HG03520 (cell line): ENCODE measurements at regions not wholly inside any gene's neighbourhood (a gene's known extent, or its start where the extent isn't known, plus 50 kb on each side); places are given as distances from the start of the nearest gene placed in this dataset.
"Not testable (repeated sequence)": the region's sequence is repeated elsewhere in the genome, so short reads cannot be mapped to it uniquely, and the experiment has no call there.

ENCODE experiments used
- ATAC-seq: cut with Tn5 transposase; IDR thresholded peaks from one replicate; pipeline ENCODE4 v1.9.1; 2021; ENCODE audit warnings: mild to moderate bottlenecking, moderate library complexity; ENCODE audit not compliant: unreplicated experiment

- ATAC-seq, result no peak
Measured at GRCh38 chr2:154507186-154507585, 191.3 kb upstream of the KCNJ3 start.

GRCh38 chr2:154518872-154519271 lies 179.6 kb upstream of the KCNJ3 start:
- ATAC-seq, result no peak

GRCh38 chr2:154520951-154521350 lies 177.5 kb upstream of the KCNJ3 start:
- ATAC-seq, result not testable (repeated sequence)

GRCh38 chr2:154526234-154526633 lies 172.3 kb upstream of the KCNJ3 start:
- ATAC-seq, result no peak

GRCh38 chr2:154527962-154528361 lies 170.5 kb upstream of the KCNJ3 start:
- no peak for ATAC-seq

- no peak for ATAC-seq
Measured at GRCh38 chr2:154532004-154532403, 166.5 kb upstream of the KCNJ3 start.

GRCh38 chr2:154532763-154533162 lies 165.7 kb upstream of the KCNJ3 start:
- ATAC-seq, result no peak

GRCh38 chr2:154533300-154533940 lies 165.1 kb upstream of the KCNJ3 start:
- ATAC-seq, result no peak

GRCh38 chr2:154537024-154537423 lies 161.5 kb upstream of the KCNJ3 start:
- no peak for ATAC-seq

GRCh38 chr2:154537843-154538450 lies 160.5 kb upstream of the KCNJ3 start:
- ATAC-seq, result no peak

- no peak for ATAC-seq
Measured at GRCh38 chr2:154546341-154546740, 152.2 kb upstream of the KCNJ3 start.

GRCh38 chr2:154549869-154550268 lies 148.6 kb upstream of the KCNJ3 start:
- no peak for ATAC-seq

GRCh38 chr2:154551649-154552048 lies 146.8 kb upstream of the KCNJ3 start:
- no peak for ATAC-seq

- no peak for ATAC-seq
Measured at GRCh38 chr2:154554046-154554445, 144.4 kb upstream of the KCNJ3 start.

- no peak for ATAC-seq
Measured at GRCh38 chr2:154555710-154556109, 142.8 kb upstream of the KCNJ3 start.

- ATAC-seq, result no peak
Measured at GRCh38 chr2:154556146-154556545, 142.3 kb upstream of the KCNJ3 start.

- no peak for ATAC-seq
Measured at GRCh38 chr2:154556607-154557006, 141.9 kb upstream of the KCNJ3 start.

- no peak for ATAC-seq
Measured at GRCh38 chr2:154557906-154558305, 140.6 kb upstream of the KCNJ3 start.

GRCh38 chr2:154565433-154565832 lies 133.1 kb upstream of the KCNJ3 start:
- no peak for ATAC-seq

GRCh38 chr2:154568413-154568812 lies 130.1 kb upstream of the KCNJ3 start:
- no peak for ATAC-seq

- no peak for ATAC-seq
Measured at GRCh38 chr2:154570501-154570900, 128.0 kb upstream of the KCNJ3 start.

- ATAC-seq, result not testable (repeated sequence)
Measured at GRCh38 chr2:154576699-154577098, 121.8 kb upstream of the KCNJ3 start.

- ATAC-seq, result no peak
Measured at GRCh38 chr2:154577390-154577789, 121.1 kb upstream of the KCNJ3 start.
